ENCODE measurements at regions not wholly inside any gene's neighbourhood (a gene's known extent, or its start where the extent isn't known, plus 50 kb on each side); places are given as distances from the start of the nearest gene placed in this dataset.

GRCh38 chr12:66776974-66777373 is 98.1 kb upstream of the GRIP1 start:
- Histone ChIP-seq H3K27ac (ENCODE audit: extremely low read depth, low read depth, low read length) (no peak overlapping the region), H3K4me3 (no peak overlapping the region), H3K79me2 (ENCODE audit: control insufficient read depth, insufficient read depth, low read length) (no peaks in the 10 kb centered on the region), H3K4me2 (ENCODE audit: insufficient read depth, low read length) (no peak overlapping the region), H3K9me1 (ENCODE audit: control insufficient read depth, insufficient read depth, low read length) (no peaks in the 10 kb centered on the region), H3K4me1 (replicated peaks in 1 of 2; ENCODE audit: control insufficient read depth in 2 of 2, insufficient read depth in 2 of 2, low read length in 2 of 2) (no peaks in the 10 kb centered on the region), H4K20me1 (replicated peaks; ENCODE audit: control insufficient read depth, insufficient read depth, low read length) (no peaks in the 10 kb centered on the region), H3K9me3 (replicated peaks; ENCODE audit: control insufficient read depth, insufficient read depth, low read depth, low read length) (no peaks in the 10 kb centered on the region), H2AFZ (ENCODE audit: low read depth, low read length) (no peak overlapping the region), H3K9ac (ENCODE audit: insufficient read depth in 1 of 2, low read depth in 2 of 2, low read length in 2 of 2) (no peak overlapping the region), H3K27me3 (ENCODE audit: control insufficient read depth in 2 of 2, insufficient read depth in 2 of 2, low read length in 2 of 2) (no peaks in the 10 kb centered on the region), H3K36me3 (ENCODE audit: control insufficient read depth, insufficient read depth, low read length) (no peaks in the 10 kb centered on the region)
- BruUV-seq (replicated peaks): no TSS peak
- ATAC-seq: no peak
- TF ChIP-seq PTBP1 (IDR thresholded peaks at IDR 0.05; ENCODE audit: low read depth, low read length) (no peak), ATF7 (IDR thresholded peaks at IDR 0.05) (no peak)
- TF ChIP-seq, protein P1, sequence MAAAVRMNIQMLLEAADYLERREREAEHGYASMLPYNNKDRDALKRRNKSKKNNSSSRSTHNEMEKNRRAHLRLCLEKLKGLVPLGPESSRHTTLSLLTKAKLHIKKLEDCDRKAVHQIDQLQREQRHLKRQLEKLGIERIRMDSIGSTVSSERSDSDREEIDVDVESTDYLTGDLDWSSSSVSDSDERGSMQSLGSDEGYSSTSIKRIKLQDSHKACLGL (CRISPR knock-in tag; IDR thresholded peaks at IDR 0.05; ENCODE audit: borderline replicate concordance, poor library complexity, severe bottlenecking): no peak
- DNase-seq (ENCODE audit: extremely low read depth in 1 of 4, low spot score in 3 of 4): no peak
- in situ Hi-C loops (cut with MboI): no loop called here
- FAIRE-seq: no peak
- intact Hi-C loops (cut with micrococcal nuclease): no loop called here
- 9% methylated on average over 2 of the region's 2 CpGs for WGBS (ENCODE audit: insufficient coverage, low coverage, missing lambda C conversion rate)
- ChIA-PET CTCF (ENCODE audit: low intra/inter-chr PET ratio) (no interaction called here), POLR2A (no interaction called here)

GRCh38 chr12:66779466-66779865 is 100.6 kb upstream of the GRIP1 start:
- Histone ChIP-seq H3K27me3 (ENCODE audit: control insufficient read depth in 2 of 2, insufficient read depth in 2 of 2, low read length in 2 of 2) (no peaks in the 10 kb centered on the region), H3K9ac (ENCODE audit: insufficient read depth in 1 of 2, low read depth in 2 of 2, low read length in 2 of 2) (no peak overlapping the region), H4K20me1 (replicated peaks; ENCODE audit: control insufficient read depth, insufficient read depth, low read length) (no peaks in the 10 kb centered on the region), H2AFZ (ENCODE audit: low read depth, low read length) (no peak overlapping the region), H3K4me2 (ENCODE audit: insufficient read depth, low read length) (no peak overlapping the region), H3K4me3 (no peak overlapping the region), H3K9me3 (replicated peaks; ENCODE audit: control insufficient read depth, insufficient read depth, low read depth, low read length) (no peaks in the 10 kb centered on the region), H3K4me1 (replicated peaks in 1 of 2; ENCODE audit: control insufficient read depth in 2 of 2, insufficient read depth in 2 of 2, low read length in 2 of 2) (no peaks in the 10 kb centered on the region), H3K27ac (ENCODE audit: extremely low read depth, low read depth, low read length) (no peak overlapping the region), H3K36me3 (ENCODE audit: control insufficient read depth, insufficient read depth, low read length) (no peaks in the 10 kb centered on the region), H3K79me2 (ENCODE audit: control insufficient read depth, insufficient read depth, low read length) (no peaks in the 10 kb centered on the region), H3K9me1 (ENCODE audit: control insufficient read depth, insufficient read depth, low read length) (no peaks in the 10 kb centered on the region)
- POLR2A ChIA-PET: interaction anchor here (0.6 kb wide), 1 partner anchor 12 kb away, joined by 3 read pairs; no protein-coding TSS in a partner anchor
- intact Hi-C loops (cut with micrococcal nuclease): no loop called here
- CTCF ChIA-PET (ENCODE audit: low intra/inter-chr PET ratio): interaction anchor here (0.6 kb wide), 1 partner anchor 1705 kb away, joined by 4 read pairs; no protein-coding TSS in a partner anchor
- no TSS peak for BruUV-seq (replicated peaks)
- TF ChIP-seq ZNF324 (CRISPR knock-in tag; IDR thresholded peaks at IDR 0.05): no peak
- no peak for TF ChIP-seq SIX5 (IDR thresholded peaks at IDR 0.05; ENCODE audit: borderline replicate concordance in 1 of 2, insufficient read depth in 1 of 2, low read depth in 1 of 2, low read length in 2 of 2)
- DNase-seq (ENCODE audit: extremely low read depth in 1 of 4, low spot score in 3 of 4) (no peak), ATAC-seq (no peak), FAIRE-seq (no peak)
- 8% methylated on average over 3 of the region's 3 CpGs for WGBS (ENCODE audit: insufficient coverage, low coverage, missing lambda C conversion rate)
- in situ Hi-C loops (cut with MboI): no loop called here

Measured in K562 (cell line).